ENCODE measurements at regions not wholly inside any gene's neighbourhood (a gene's known extent, or its start where the extent isn't known, plus 50 kb on each side); places are given as distances from the start of the nearest gene placed in this dataset.
"Not testable (repeated sequence)": the region's sequence is repeated elsewhere in the genome, so short reads cannot be mapped to it uniquely, and the experiment has no call there.

DNA sequence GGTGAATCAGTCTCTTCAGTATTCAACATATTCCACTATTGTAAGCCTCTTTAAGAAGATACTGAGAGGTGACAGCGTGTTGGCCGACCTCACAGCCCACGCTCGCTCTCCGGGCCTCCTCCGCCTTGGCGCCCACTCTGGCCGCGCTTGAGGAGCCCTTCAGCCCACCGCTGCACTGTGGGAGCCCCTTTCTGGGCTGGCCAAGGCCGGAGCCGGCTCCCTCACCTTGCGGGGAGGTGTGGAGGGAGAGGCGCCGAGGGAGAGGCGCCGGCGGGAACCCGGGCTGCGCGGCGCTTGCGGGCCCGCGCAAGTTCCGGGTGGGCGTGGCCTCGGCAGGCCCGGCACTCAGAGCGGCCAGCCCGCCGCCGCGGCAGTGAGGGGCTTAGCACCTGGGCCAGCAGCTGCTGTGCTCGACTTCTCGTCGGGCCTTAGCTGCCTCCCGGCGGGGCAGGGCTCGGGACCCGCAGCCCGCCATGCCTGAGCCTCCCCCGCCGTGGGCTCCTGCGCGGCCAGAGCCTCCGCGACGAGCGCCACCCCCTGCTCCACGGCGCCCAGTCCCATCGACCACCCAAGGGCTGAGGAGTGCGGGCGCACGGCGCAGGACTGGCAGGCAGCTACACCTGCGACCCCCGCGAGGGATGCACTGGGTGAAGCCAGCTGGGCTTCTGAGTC lies 306.4 kb downstream of the SEMA3D start:
- DNase-seq (ENCODE audit: low spot score) = not testable (repeated sequence)

DNA sequence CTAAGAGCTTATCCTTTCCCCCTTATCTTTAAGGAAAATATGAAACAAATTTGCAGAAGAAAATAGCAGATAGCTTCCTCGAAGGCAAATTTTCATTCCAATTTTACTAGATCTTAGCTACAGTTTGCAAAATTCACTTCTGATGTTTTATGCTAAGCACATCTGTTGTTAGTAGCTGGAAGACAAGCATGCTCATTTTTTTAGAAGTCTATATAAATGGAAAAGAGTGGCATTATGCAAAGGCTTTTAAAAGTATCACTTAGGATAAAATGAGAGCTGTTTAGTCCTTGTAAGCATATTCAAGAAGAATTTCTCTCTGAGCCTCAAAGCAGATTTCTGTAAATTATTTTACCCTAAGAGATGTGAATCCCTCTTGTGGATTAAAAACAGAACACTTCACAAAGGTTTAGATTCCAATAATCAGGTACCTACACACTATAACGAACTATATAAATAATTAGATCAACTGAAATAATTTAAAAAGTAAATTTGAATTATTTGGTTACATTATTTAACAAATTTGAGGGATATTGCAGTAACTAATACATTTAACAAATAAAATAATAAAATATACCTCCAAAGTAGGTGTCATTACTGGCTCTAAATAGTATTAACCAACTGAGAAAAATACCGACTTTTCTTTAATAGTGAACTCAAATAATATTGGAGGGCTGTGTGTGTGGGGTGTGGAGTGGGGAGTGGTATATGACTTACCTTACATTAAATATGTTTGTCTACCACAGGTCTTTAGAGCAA lies 307.1 kb downstream of the SEMA3D start:
- no peak for DNase-seq (ENCODE audit: low spot score)

DNA sequence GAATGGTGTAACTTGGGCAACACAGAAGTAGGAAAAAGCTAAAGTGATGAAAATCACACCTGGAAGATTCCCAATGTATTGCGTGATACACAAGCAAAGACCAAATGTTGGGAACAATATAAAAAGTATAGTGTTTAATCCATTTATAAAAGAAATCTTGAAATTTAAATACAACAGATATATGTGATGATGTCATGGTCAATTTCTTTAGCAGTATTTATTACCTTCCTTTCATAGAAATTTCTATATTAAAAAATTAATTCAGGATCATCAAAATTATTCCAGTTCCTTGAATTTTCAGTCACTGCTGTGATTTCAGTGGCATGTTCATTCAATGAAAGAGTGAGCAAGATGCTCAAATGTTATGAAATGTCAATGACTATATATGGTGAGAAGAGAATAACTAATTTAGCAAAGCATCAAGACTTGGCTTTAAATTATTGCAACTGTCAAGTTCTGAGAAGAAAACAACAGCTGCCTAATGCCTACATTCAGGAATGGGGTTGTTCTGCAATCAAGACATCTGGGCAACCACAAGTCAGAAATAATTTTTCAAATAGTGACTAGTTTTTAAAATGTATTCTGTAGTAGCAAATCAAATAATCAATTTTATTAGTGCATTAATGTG lies 308.8 kb downstream of the SEMA3D start:
- DNase-seq (ENCODE audit: low spot score) = no peak

GRCh38 chr7:84876061-84876821 lies 310.6 kb downstream of the SEMA3D start:
- DNase-seq (ENCODE audit: low spot score) = no peak

GRCh38 chr7:84865560-84865959 lies 321.3 kb downstream of the SEMA3D start:
- DNase-seq (ENCODE audit: low spot score) = no peak

DNA sequence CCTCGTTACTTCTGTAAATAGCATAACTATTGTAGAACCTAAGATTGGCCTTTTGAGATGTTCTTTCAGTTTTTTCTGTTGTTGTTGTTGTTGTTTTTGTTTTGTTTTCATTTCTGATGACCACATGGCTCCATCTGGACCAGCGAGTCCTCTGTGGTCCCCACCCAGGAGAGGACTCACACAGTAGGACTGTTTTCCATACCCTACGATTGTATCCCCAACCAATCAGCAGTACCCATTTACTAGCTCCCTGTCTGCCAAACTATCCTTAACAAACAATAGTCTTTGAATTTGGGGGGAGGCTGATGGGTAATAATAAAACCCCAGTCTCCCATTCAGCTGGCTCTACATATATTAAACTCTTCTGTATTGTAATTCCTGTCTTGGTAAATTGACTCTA lies 329.5 kb downstream of the SEMA3D start:
- no peak for DNase-seq (ENCODE audit: low spot score)

- no peak for DNase-seq (ENCODE audit: low spot score)
Measured at GRCh38 chr7:84855758-84856157, 331.1 kb downstream of the SEMA3D start.

DNA sequence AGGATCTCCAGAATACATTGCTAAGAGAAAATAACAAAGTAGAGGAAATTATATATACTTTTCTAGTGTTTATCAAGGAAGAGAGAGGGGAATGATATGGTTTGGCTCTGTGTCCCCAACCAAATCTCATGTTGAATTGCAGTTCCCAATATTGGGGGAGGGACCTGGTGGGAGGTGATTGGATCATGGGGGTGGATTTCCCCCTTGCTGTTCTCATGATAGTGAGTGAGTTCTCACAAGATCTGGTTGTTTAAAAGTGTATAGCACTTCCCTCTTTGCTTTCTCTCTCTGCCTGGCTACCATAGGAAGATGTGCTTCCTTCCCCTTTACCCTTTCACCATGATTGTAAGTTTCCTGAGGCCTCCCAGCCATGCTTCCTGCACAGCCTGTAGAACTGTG lies 337.9 kb downstream of the SEMA3D start:
- DNase-seq (ENCODE audit: low spot score) = not testable (repeated sequence)

- DNase-seq (ENCODE audit: low spot score) = no peak
Measured at GRCh38 chr7:84848219-84848973, 338.5 kb downstream of the SEMA3D start.

GRCh38 chr7:84847790-84848189 lies 339.1 kb downstream of the SEMA3D start:
- DNase-seq (ENCODE audit: low spot score) = no peak

GRCh38 chr7:84847038-84847437 lies 339.8 kb downstream of the SEMA3D start:
- DNase-seq (ENCODE audit: low spot score) = no peak

DNA sequence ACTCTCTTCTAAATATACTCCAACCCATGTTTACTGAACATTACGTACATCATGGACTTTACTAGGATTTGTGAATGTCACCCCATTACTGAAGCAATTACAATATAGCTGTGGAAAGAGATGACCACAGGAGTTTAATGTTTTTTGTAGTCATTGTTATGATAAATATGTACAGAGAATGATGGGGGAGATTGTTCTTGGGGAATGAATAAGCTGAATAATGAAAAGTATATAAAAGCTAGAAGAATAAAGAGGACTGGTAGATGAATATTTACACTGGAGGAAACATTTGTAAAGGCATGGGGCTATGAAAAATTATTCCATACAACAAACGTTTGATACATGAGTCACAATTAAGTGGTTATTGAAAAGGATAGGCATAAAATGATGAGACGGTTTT lies 340.9 kb downstream of the SEMA3D start:
- DNase-seq (ENCODE audit: low spot score) = no peak

GRCh38 chr7:84844771-84845170 lies 342.1 kb downstream of the SEMA3D start:
- DNase-seq (ENCODE audit: low spot score) = no peak

GRCh38 chr7:84841809-84842208 lies 345.0 kb downstream of the SEMA3D start:
- no peak for DNase-seq (ENCODE audit: low spot score)

GRCh38 chr7:84838857-84839256 lies 348.0 kb downstream of the SEMA3D start:
- no peak for DNase-seq (ENCODE audit: low spot score)

DNA sequence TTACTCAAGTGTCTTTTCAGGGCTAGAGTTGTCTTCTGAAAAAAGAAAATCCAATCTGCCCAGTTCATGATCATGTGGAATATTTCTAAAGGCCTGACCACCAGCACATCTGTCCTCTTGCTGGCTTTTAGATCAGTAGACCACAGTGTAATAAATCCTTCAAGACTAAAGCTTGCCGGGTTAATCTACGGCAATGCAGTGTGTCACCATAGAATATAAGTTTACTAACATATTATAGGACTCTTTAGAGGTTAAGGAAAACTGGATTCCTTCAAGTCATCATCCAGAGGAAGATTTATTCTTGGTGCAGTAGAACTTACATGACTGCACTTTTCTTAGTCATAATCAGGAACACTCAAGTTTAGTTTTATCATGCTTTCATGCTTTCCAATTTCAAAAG lies 349.5 kb downstream of the SEMA3D start:
- no peak for DNase-seq (ENCODE audit: low spot score)

- no peak for DNase-seq (ENCODE audit: low spot score)
Measured at GRCh38 chr7:84829719-84830118, 357.1 kb downstream of the SEMA3D start.

- DNase-seq (ENCODE audit: low spot score) = no peak
Measured at GRCh38 chr7:84824057-84824651, 362.7 kb downstream of the SEMA3D start.

DNA sequence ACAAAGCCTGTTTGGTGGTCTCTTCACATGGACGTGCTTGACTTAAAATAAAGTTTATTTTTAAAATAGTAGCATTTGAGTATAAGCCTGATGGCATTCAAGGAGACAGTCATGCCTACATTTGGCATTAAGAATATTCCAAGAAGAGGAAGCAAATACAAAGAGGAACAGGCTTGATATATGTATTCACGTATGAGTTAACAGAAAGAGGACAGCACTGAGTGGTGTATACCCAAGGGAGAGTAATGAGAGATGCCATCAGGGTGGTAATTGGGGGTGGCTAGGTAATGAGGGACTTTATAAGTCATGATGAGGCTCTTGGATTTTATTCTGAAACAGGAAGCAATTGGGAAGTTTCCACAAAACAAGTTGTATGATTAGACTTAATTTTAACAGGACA lies 363.3 kb downstream of the SEMA3D start:
- DNase-seq (ENCODE audit: low spot score) = no peak

GRCh38 chr7:84822941-84823510 lies 363.8 kb downstream of the SEMA3D start:
- no peak for DNase-seq (ENCODE audit: low spot score)

Data from H4 (cell line).